ENCODE measurements at regions not wholly inside any gene's neighbourhood (a gene's known extent, or its start where the extent isn't known, plus 50 kb on each side); places are given as distances from the start of the nearest gene placed in this dataset.

DNA sequence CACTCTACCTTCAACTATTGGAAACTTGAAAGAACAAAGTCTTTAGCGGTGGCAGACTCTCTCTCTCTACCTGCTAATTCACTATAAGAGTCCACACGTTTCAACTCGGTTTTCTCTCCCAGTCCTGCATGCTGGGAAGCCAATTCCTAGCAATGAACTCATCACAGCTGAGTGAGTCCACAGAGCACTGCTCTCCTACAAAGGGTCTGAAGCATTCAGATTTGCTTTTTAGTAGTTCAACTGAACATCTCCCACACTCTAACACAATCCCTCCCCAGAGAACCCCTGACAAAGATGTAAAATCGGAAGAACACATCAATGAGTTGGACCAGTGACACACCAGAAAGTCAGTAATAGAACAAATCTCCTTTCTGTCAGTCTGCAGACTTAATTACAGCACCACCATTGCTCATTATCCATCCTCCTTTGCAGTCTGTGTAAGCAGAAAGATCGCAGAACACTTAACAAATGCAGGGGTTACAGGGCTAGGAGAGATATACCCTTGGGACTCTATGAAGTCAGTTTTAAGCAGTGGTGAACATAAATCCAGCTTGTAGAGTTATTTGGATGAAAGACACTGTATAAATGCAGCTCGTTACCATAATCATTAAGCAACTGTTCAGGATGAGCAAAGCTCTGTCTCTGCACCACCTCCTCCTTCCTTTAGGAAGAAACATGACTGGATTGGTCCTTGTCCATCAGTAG lies 353.4 kb upstream of the GRIA1 start:
- Histone ChIP-seq H2BK120ac (replicated peaks; ENCODE audit: low read depth, low read length) (no peak overlapping the region), H3K9me3 (ENCODE audit: insufficient read depth in 2 of 2, low read depth in 1 of 2, low read length in 1 of 2) (peaks cover 0 to 2% of the 10 kb centered on the region in 2 experiments; a peak in 1 of 4 replicates), H2BK5ac (ENCODE audit: low read depth, low read length) (no peak overlapping the region), H3K79me1 (ENCODE audit: low read depth, low read length) (no peaks in the 10 kb centered on the region), H3K27ac (ENCODE audit: low read depth, low read length) (no peak overlapping the region), H3K4me2 (ENCODE audit: insufficient read depth in 1 of 2, low read depth in 2 of 2, low read length in 2 of 2) (no peak overlapping the region), H3K79me2 (ENCODE audit: control insufficient read depth in 1 of 2, insufficient read depth in 2 of 2, low read length in 2 of 2) (no peaks in the 10 kb centered on the region), H3K36me3 (ENCODE audit: control insufficient read depth in 2 of 4, insufficient read depth in 4 of 4, low read length in 3 of 4) (no peaks in the 10 kb centered on the region), H3K14ac (ENCODE audit: insufficient read length) (no peak overlapping the region), H3K27me3 (replicated peaks in 1 of 4; ENCODE audit: control insufficient read depth in 3 of 4, extremely low read depth in 1 of 4, insufficient read depth in 3 of 4, low read length in 3 of 4) (peaks cover 0 to 1% (median 0%) of the 10 kb centered on the region in 4 experiments; a peak in 1 of 7 replicates), H3K18ac (ENCODE audit: extremely low read depth, low read length) (no peak overlapping the region), H4K8ac (ENCODE audit: extremely low read depth, insufficient read depth, low read length) (no peak overlapping the region), H3K23me2 (ENCODE audit: low read depth, low read length) (no peaks in the 10 kb centered on the region), H4K91ac (replicated peaks; ENCODE audit: insufficient read length, low read length) (no peak overlapping the region), H4K5ac (ENCODE audit: insufficient read length, low read depth, low read length) (no peak overlapping the region), H3K4me3 (ENCODE audit: extremely low read depth in 1 of 4, insufficient read depth in 2 of 4, low read depth in 3 of 4, low read length in 4 of 4) (no peak overlapping the region), H3K4ac (replicated peaks; ENCODE audit: insufficient read length, low read depth, low read length) (no peak overlapping the region), H3K9ac (replicated peaks in 1 of 4; ENCODE audit: extremely low read depth in 1 of 4, low read depth in 3 of 4, low read length in 3 of 4) (no peak overlapping the region), H3K23ac (ENCODE audit: insufficient read length) (no peak overlapping the region), H3K4me1 (replicated peaks in 1 of 4; ENCODE audit: control insufficient read depth in 3 of 4, insufficient read depth in 4 of 4, low read length in 3 of 4) (peaks cover 0 to 3% (median 0%) of the 10 kb centered on the region in 4 experiments; a peak in 1 of 7 replicates), H2BK15ac (ENCODE audit: low read length) (no peak overlapping the region), H2AFZ (ENCODE audit: low read length) (no peak overlapping the region), H4K20me1 (replicated peaks in 1 of 2; ENCODE audit: control insufficient read depth in 1 of 2, insufficient read depth in 2 of 2, low read length in 2 of 2) (no peaks in the 10 kb centered on the region), H2BK20ac (ENCODE audit: low read length) (no peak overlapping the region), H2AK5ac (ENCODE audit: low read depth, low read length) (no peak overlapping the region), H2BK12ac (ENCODE audit: low read depth, low read length) (no peak overlapping the region), H3K56ac (replicated peaks; ENCODE audit: insufficient read length, low read depth, low read length) (no peak overlapping the region)
- FAIRE-seq (no peak), DNase-seq (ENCODE audit: low read depth in 1 of 2, low spot score in 2 of 2) (no peak)
- CTCF ChIA-PET (ENCODE audit: partially characterized antibody), result interaction anchor here (1.2 to 1.6 kb wide), 4 partner anchors 11 to 604 kb away, joined by 3 to 4 read pairs (median 4); no protein-coding TSS in a partner anchor
- POLR2A ChIA-PET (ENCODE audit: partially characterized antibody), result no interaction called here
- TF ChIP-seq TAF7 (optimal IDR thresholded peaks at IDR 0.05; ENCODE audit: borderline replicate concordance, low read depth, low read length), result no peak
- TF ChIP-seq, protein P1, sequence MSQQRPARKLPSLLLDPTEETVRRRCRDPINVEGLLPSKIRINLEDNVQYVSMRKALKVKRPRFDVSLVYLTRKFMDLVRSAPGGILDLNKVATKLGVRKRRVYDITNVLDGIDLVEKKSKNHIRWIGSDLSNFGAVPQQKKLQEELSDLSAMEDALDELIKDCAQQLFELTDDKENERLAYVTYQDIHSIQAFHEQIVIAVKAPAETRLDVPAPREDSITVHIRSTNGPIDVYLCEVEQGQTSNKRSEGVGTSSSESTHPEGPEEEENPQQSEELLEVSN (IDR thresholded peaks at IDR 0.05), result no peak
- TF ChIP-seq BRCA1 (IDR thresholded peaks at IDR 0.05; ENCODE audit: low read depth, low read length), result no peak
- TF ChIP-seq CREB1 (IDR thresholded peaks at IDR 0.05), result no peak
- no peak for TF ChIP-seq SAP30 (IDR thresholded peaks at IDR 0.05; ENCODE audit: insufficient read depth, insufficient replicate concordance, low read length)
- no peak for TF ChIP-seq HDAC6 (IDR thresholded peaks at IDR 0.05; ENCODE audit: low read depth, low read length)
- no peak for TF ChIP-seq CBX8 (IDR thresholded peaks at IDR 0.05; ENCODE audit: borderline replicate concordance, low read depth, low read length)
- TF ChIP-seq ASH2L (IDR thresholded peaks at IDR 0.05; ENCODE audit: low read length), result no peak
- no peak for TF ChIP-seq CBX5 (IDR thresholded peaks at IDR 0.05; ENCODE audit: low read depth, low read length)
- TF ChIP-seq CHD2 (IDR thresholded peaks at IDR 0.05; ENCODE audit: low read length), result no peak
- WGBS, 2 experiments (ENCODE audit: extremely low coverage in 1 of 2, insufficient coverage in 1 of 2, insufficient read length in 1 of 2, insufficient replicate concordance in 2 of 2, low coverage in 1 of 2, low lambda C conversion rate in 2 of 2, missing lambda C conversion rate in 1 of 2), result 92% methylated on average over 6 of the region's 6 CpGs; no CpG with 5 or more reads in 1 of the 2 experiments
